ENCODE measurements at regions not wholly inside any gene's neighbourhood (a gene's known extent, or its start where the extent isn't known, plus 50 kb on each side); places are given as distances from the start of the nearest gene placed in this dataset.

- TF ChIP-seq ARNT (IDR thresholded peaks at IDR 0.05) (no peak), LEF1 (IDR thresholded peaks at IDR 0.05; ENCODE audit: borderline replicate concordance) (no peak), ZNF384 (IDR thresholded peaks at IDR 0.05) (no peak), HDGF (IDR thresholded peaks at IDR 0.05; ENCODE audit: borderline replicate concordance) (no peak), FOXM1 (IDR thresholded peaks at IDR 0.05; ENCODE audit: borderline replicate concordance) (no peak), FOXK2 (IDR thresholded peaks at IDR 0.05) (no peak), NFRKB (IDR thresholded peaks at IDR 0.05) (no peak), L3MBTL2 (conservative IDR thresholded peaks at IDR 0.05) (no peak), SP1 (IDR thresholded peaks at IDR 0.05) (no peak), TARDBP (IDR thresholded peaks at IDR 0.05) (no peak), SUZ12 (IDR thresholded peaks at IDR 0.05) (no peak), PKNOX1 (IDR thresholded peaks at IDR 0.05) (no peak), FOXA1 (IDR thresholded peaks at IDR 0.05) (no peak)
- ChIA-PET POLR2A (no interaction called here), CTCF (no interaction called here)
- no peak for DNase-seq (ENCODE audit: extremely low spot score)
Measured at GRCh38 chr9:32855752-32856151, 72.4 kb downstream of the TMEM215 start.

GRCh38 chr9:32863291-32863690 lies 80.0 kb downstream of the TMEM215 start:
- ChIA-PET CTCF (no interaction called here), POLR2A (no interaction called here)
- no peak for DNase-seq (ENCODE audit: extremely low spot score)
- TF ChIP-seq CTBP1 (IDR thresholded peaks at IDR 0.05; ENCODE audit: borderline replicate concordance) (no peak), SP1 (IDR thresholded peaks at IDR 0.05) (no peak), TARDBP (IDR thresholded peaks at IDR 0.05) (no peak), L3MBTL2 (conservative IDR thresholded peaks at IDR 0.05) (no peak), ZNF384 (IDR thresholded peaks at IDR 0.05) (no peak)

DNA sequence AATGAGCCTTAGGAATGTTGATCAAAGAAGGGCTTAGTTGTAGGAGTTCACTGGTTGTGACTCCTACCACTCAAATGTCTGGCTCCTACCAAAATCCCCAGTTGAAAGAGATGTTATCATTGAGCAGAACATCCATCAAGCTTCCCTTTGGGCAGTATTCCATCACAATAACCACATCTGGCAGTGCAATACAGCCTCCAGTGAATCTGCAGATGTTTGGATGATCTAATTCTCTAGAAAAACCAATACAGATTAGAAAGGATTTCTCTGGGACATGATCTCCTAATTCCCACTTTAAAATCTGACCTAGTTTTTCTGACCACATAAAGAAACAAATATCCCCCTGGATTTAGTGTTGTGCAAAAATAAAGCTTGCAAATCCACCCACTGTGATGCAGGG lies 81.6 kb downstream of the TMEM215 start:
- CTCF ChIA-PET, result no interaction called here
- no peak for TF ChIP-seq FOXM1 (IDR thresholded peaks at IDR 0.05; ENCODE audit: borderline replicate concordance)
- TF ChIP-seq SUZ12 (IDR thresholded peaks at IDR 0.05), result no peak
- TF ChIP-seq ELF4 (IDR thresholded peaks at IDR 0.05), result no peak
- no peak for TF ChIP-seq PKNOX1 (IDR thresholded peaks at IDR 0.05)
- TF ChIP-seq TARDBP (IDR thresholded peaks at IDR 0.05), result no peak
- TF ChIP-seq CTBP1 (IDR thresholded peaks at IDR 0.05; ENCODE audit: borderline replicate concordance), result no peak
- no peak for TF ChIP-seq BHLHE40 (IDR thresholded peaks at IDR 0.05; ENCODE audit: borderline replicate concordance)
- no peak for TF ChIP-seq L3MBTL2 (conservative IDR thresholded peaks at IDR 0.05)
- POLR2A ChIA-PET, result no interaction called here
- no peak for DNase-seq (ENCODE audit: extremely low spot score)

DNA sequence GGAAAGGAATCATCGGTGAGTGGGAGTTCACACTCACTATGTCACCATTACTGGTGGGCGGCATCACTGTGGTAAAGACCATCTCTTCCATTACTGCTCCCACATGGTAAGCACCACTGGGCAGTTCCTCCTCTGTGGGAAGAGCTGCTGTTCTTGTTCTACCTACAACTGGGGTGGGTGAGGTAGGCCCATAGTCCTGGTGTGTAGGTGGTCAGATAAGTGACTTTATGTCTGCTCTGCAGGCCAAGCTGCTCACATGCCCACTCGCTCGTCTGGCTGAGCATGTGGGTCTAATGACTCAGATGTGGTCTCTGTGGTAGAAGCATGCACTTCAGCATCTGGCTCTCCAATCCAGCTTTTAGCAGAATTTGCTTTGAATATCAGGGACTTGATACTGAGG lies 82.9 kb downstream of the TMEM215 start:
- ChIA-PET POLR2A (no interaction called here), CTCF (no interaction called here)
- DNase-seq (ENCODE audit: extremely low spot score), result no peak
- no peak for TF ChIP-seq HDGF (IDR thresholded peaks at IDR 0.05; ENCODE audit: borderline replicate concordance)
- TF ChIP-seq CTBP1 (IDR thresholded peaks at IDR 0.05; ENCODE audit: borderline replicate concordance), result no peak
- TF ChIP-seq SP1 (IDR thresholded peaks at IDR 0.05), result no peak

GRCh38 chr9:32867026-32867425 lies 83.7 kb downstream of the TMEM215 start:
- no peak for TF ChIP-seq BHLHE40 (IDR thresholded peaks at IDR 0.05; ENCODE audit: borderline replicate concordance)
- no peak for TF ChIP-seq ELF4 (IDR thresholded peaks at IDR 0.05)
- no peak for TF ChIP-seq FOXA1 (IDR thresholded peaks at IDR 0.05)
- no peak for TF ChIP-seq NFRKB (IDR thresholded peaks at IDR 0.05)
- no peak for TF ChIP-seq TARDBP (IDR thresholded peaks at IDR 0.05)
- no peak for TF ChIP-seq FOXM1 (IDR thresholded peaks at IDR 0.05; ENCODE audit: borderline replicate concordance)
- no peak for TF ChIP-seq L3MBTL2 (conservative IDR thresholded peaks at IDR 0.05)
- no peak for TF ChIP-seq SUZ12 (IDR thresholded peaks at IDR 0.05)
- TF ChIP-seq ARNT (IDR thresholded peaks at IDR 0.05), result no peak
- no peak for TF ChIP-seq FOXK2 (IDR thresholded peaks at IDR 0.05)
- no peak for TF ChIP-seq LEF1 (IDR thresholded peaks at IDR 0.05; ENCODE audit: borderline replicate concordance)
- TF ChIP-seq SP1 (IDR thresholded peaks at IDR 0.05), result no peak
- no peak for TF ChIP-seq HDGF (IDR thresholded peaks at IDR 0.05; ENCODE audit: borderline replicate concordance)
- TF ChIP-seq PKNOX1 (IDR thresholded peaks at IDR 0.05), result no peak
- TF ChIP-seq ZNF384 (IDR thresholded peaks at IDR 0.05), result no peak
- no peak for TF ChIP-seq CTBP1 (IDR thresholded peaks at IDR 0.05; ENCODE audit: borderline replicate concordance)
- no peak for DNase-seq (ENCODE audit: extremely low spot score)
- CTCF ChIA-PET, result no interaction called here
- POLR2A ChIA-PET, result no interaction called here

- no peak for TF ChIP-seq HDGF (IDR thresholded peaks at IDR 0.05; ENCODE audit: borderline replicate concordance)
- no peak for TF ChIP-seq TARDBP (IDR thresholded peaks at IDR 0.05)
- TF ChIP-seq BHLHE40 (IDR thresholded peaks at IDR 0.05; ENCODE audit: borderline replicate concordance), result no peak
- no peak for TF ChIP-seq ELF4 (IDR thresholded peaks at IDR 0.05)
- no peak for DNase-seq (ENCODE audit: extremely low spot score)
- ChIA-PET POLR2A (no interaction called here), CTCF (no interaction called here)
Measured at GRCh38 chr9:32867601-32868204, 84.4 kb downstream of the TMEM215 start.

- POLR2A ChIA-PET, result no interaction called here
- CTCF ChIA-PET, result no interaction called here
- no peak for DNase-seq (ENCODE audit: extremely low spot score)
- TF ChIP-seq ZNF384 (IDR thresholded peaks at IDR 0.05), result no peak
- TF ChIP-seq SUZ12 (IDR thresholded peaks at IDR 0.05), result no peak
- TF ChIP-seq NFRKB (IDR thresholded peaks at IDR 0.05), result no peak
- TF ChIP-seq FOXK2 (IDR thresholded peaks at IDR 0.05), result no peak
- no peak for TF ChIP-seq FOXM1 (IDR thresholded peaks at IDR 0.05; ENCODE audit: borderline replicate concordance)
- no peak for TF ChIP-seq PKNOX1 (IDR thresholded peaks at IDR 0.05)
- TF ChIP-seq L3MBTL2 (conservative IDR thresholded peaks at IDR 0.05), result no peak
- TF ChIP-seq TARDBP (IDR thresholded peaks at IDR 0.05), result no peak
- TF ChIP-seq CTBP1 (IDR thresholded peaks at IDR 0.05; ENCODE audit: borderline replicate concordance), result no peak
- TF ChIP-seq ELF4 (IDR thresholded peaks at IDR 0.05), result no peak
- TF ChIP-seq LEF1 (IDR thresholded peaks at IDR 0.05; ENCODE audit: borderline replicate concordance), result no peak
- TF ChIP-seq ARNT (IDR thresholded peaks at IDR 0.05), result no peak
- TF ChIP-seq SP1 (IDR thresholded peaks at IDR 0.05), result no peak
- no peak for TF ChIP-seq BHLHE40 (IDR thresholded peaks at IDR 0.05; ENCODE audit: borderline replicate concordance)
Measured at GRCh38 chr9:32869404-32869803, 86.1 kb downstream of the TMEM215 start.
